Calu3 (cell line): ENCODE measurements at regions not wholly inside any gene's neighbourhood (a gene's known extent, or its start where the extent isn't known, plus 50 kb on each side); places are given as distances from the start of the nearest gene placed in this dataset.

ENCODE experiments used
- BruUV-seq: library from RNA; stranded (reverse); fragments of 400-500 nt; replicated peaks from 2 replicates; lab custom pipeline; 2021; lab: Mats Ljungman, UMichigan
- CTCF ChIA-PET: fragments of 300-600 bp; sonication (Branson Sonifier 250); formaldehyde crosslinking; loops from one replicate; lab custom pipeline; 2022; ENCODE audit warnings: antibody characterized with exemption; lab: Charles Lee
- DNase-seq: peaks from one replicate; pipeline ENCODE4 v3.0.0; 2022
- H3K27ac Mint-ChIP-seq: one replicate; pipeline ENCODE4 v1.8.0; 2022; ENCODE audit warnings: mixed read lengths; ENCODE audit not compliant: unreplicated experiment
- H3K27me3 Mint-ChIP-seq: one replicate; pipeline ENCODE4 v1.8.0; 2022; ENCODE audit warnings: mixed read lengths; ENCODE audit not compliant: unreplicated experiment
- H3K36me3 Mint-ChIP-seq: one replicate; pipeline ENCODE4 v1.8.0; 2022; ENCODE audit warnings: mild to moderate bottlenecking, moderate library complexity, mixed read lengths; ENCODE audit not compliant: insufficient read depth, unreplicated experiment
- H3K4me1 Mint-ChIP-seq: one replicate; pipeline ENCODE4 v1.8.0; 2022; ENCODE audit warnings: mild to moderate bottlenecking, low read depth, mixed read lengths; ENCODE audit not compliant: unreplicated experiment
- H3K4me3 Mint-ChIP-seq: one replicate; pipeline ENCODE4 v1.8.0; 2022; ENCODE audit warnings: mild to moderate bottlenecking, low read depth, moderate library complexity, mixed read lengths; ENCODE audit not compliant: unreplicated experiment
- H3K9me3 Mint-ChIP-seq: one replicate; pipeline ENCODE4 v1.8.0; 2022; ENCODE audit warnings: low read depth, mixed read lengths; ENCODE audit not compliant: unreplicated experiment
- intact Hi-C: fragments of 100-400 bp; cut with micrococcal nuclease; formaldehyde crosslinking; loops from one replicate; pipeline ENCODE4 v1.10.0; 2022; ENCODE audit not compliant: unreplicated experiment
- TF ChIP-seq, protein P1 (sequence below): fragments of 200-600 bp; IDR thresholded peaks from one replicate; pipeline ENCODE4 v1.8.0; 2022; ENCODE audit warnings: antibody characterized with exemption; ENCODE audit not compliant: unreplicated experiment

DNA sequence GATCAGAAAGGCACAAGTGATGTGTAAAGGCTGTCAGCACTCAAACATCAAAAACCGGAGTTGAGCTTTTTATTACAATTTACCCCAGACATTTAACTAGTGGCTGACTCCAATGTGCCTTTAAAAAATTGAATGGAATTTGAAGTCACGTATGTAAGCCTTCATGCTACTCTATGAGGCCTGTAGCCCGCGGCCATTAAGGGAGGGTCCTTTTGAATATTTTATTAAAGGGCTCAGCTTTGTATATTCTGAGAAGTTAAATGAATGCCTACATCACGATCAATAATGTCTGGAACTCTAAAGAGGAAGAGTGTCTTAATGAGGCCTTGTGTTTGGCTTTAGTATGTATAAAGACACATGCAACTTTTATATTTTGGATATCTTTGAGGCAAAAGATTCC, 916.6 kb upstream of the CELF2 start:
- CTCF ChIA-PET: no interaction called here
- no peaks in the 10 kb centered on the region for H3K4me1 Mint-ChIP-seq
- TF ChIP-seq, protein P1, sequence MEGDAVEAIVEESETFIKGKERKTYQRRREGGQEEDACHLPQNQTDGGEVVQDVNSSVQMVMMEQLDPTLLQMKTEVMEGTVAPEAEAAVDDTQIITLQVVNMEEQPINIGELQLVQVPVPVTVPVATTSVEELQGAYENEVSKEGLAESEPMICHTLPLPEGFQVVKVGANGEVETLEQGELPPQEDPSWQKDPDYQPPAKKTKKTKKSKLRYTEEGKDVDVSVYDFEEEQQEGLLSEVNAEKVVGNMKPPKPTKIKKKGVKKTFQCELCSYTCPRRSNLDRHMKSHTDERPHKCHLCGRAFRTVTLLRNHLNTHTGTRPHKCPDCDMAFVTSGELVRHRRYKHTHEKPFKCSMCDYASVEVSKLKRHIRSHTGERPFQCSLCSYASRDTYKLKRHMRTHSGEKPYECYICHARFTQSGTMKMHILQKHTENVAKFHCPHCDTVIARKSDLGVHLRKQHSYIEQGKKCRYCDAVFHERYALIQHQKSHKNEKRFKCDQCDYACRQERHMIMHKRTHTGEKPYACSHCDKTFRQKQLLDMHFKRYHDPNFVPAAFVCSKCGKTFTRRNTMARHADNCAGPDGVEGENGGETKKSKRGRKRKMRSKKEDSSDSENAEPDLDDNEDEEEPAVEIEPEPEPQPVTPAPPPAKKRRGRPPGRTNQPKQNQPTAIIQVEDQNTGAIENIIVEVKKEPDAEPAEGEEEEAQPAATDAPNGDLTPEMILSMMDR: no peak
- DNase-seq: no peak
- H3K36me3 Mint-ChIP-seq: no peaks in the 10 kb centered on the region
- no TSS peak for BruUV-seq
- H3K27me3 Mint-ChIP-seq: no peaks in the 10 kb centered on the region
- intact Hi-C loops: no loop called here
- H3K27ac Mint-ChIP-seq: no peak overlapping the region
- H3K9me3 Mint-ChIP-seq: peaks cover 10% of the 10 kb centered on the region
- H3K4me3 Mint-ChIP-seq: no peak overlapping the region

GRCh38 chr10:10110844-10111490, 906.7 kb upstream of the CELF2 start:
- Mint-ChIP-seq H3K9me3 (peaks cover 5% of the 10 kb centered on the region), H3K4me3 (no peak overlapping the region), H3K36me3 (no peaks in the 10 kb centered on the region), H3K27me3 (no peaks in the 10 kb centered on the region), H3K4me1 (no peaks in the 10 kb centered on the region), H3K27ac (no peak overlapping the region)
- intact Hi-C loops: no loop called here
- CTCF ChIA-PET: no interaction called here
- no TSS peak for BruUV-seq
- DNase-seq: no peak
- TF ChIP-seq, protein P1: no peak

DNA sequence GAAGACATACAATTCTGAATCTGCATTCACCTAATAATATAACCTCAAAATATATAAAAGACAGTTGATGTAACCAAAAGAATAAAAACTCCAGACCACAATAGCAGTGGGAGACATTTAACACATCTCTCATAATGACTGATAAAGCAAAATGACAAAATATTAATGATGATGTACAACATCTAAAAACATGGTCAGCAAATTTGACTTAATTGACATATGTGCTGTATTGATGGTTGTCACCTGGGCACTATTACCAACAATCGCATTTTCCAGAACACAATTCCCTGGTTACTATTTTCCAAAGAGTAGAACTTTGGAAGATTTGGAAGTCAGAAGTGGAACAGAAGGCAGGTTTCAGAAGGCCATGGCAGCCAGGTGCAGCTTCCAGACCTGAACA, 899.5 kb upstream of the CELF2 start:
- H3K27ac Mint-ChIP-seq: no peak overlapping the region
- intact Hi-C loops: no loop called here
- CTCF ChIA-PET: no interaction called here
- H3K9me3 Mint-ChIP-seq: peaks cover 13% of the 10 kb centered on the region
- no peaks in the 10 kb centered on the region for H3K36me3 Mint-ChIP-seq
- BruUV-seq: no TSS peak
- TF ChIP-seq, protein P1: no peak
- no peaks in the 10 kb centered on the region for H3K4me1 Mint-ChIP-seq
- no peak for DNase-seq
- H3K27me3 Mint-ChIP-seq: no peaks in the 10 kb centered on the region
- H3K4me3 Mint-ChIP-seq: no peak overlapping the region

GRCh38 chr10:10120671-10121070, 897.0 kb upstream of the CELF2 start:
- BruUV-seq: no TSS peak
- TF ChIP-seq, protein P1: no peak
- peaks cover 16% of the 10 kb centered on the region for H3K9me3 Mint-ChIP-seq
- no peak for DNase-seq
- H3K4me3 Mint-ChIP-seq: no peak overlapping the region
- no peak overlapping the region for H3K27ac Mint-ChIP-seq
- H3K27me3 Mint-ChIP-seq: no peaks in the 10 kb centered on the region
- intact Hi-C loops: no loop called here
- no peaks in the 10 kb centered on the region for H3K36me3 Mint-ChIP-seq
- CTCF ChIA-PET: no interaction called here
- no peaks in the 10 kb centered on the region for H3K4me1 Mint-ChIP-seq
